HFF-Myc (cell line): ENCODE measurements at regions not wholly inside any gene's neighbourhood (a gene's known extent, or its start where the extent isn't known, plus 50 kb on each side); places are given as distances from the start of the nearest gene placed in this dataset.

ENCODE experiments used
- DNase-seq: peaks from one replicate; pipeline ENCODE4 v3.0.0-alpha.2; 2011; ENCODE audit warnings: low read depth; ENCODE audit errors: extremely low read depth
- H3K4me3 ChIP-seq: replicated peaks from 2 replicates; pipeline ENCODE4 v1.5.1; 2011; ENCODE audit warnings: low read depth, mild to moderate bottlenecking, control low read depth, low read length
- TF ChIP-seq, protein P1 (sequence below): IDR thresholded peaks from 2 replicates; pipeline ENCODE4 v1.5.1; 2012; ENCODE audit warnings: mild to moderate bottlenecking, low read depth, low read length, control low read depth; ENCODE audit errors: missing control alignments

DNA sequence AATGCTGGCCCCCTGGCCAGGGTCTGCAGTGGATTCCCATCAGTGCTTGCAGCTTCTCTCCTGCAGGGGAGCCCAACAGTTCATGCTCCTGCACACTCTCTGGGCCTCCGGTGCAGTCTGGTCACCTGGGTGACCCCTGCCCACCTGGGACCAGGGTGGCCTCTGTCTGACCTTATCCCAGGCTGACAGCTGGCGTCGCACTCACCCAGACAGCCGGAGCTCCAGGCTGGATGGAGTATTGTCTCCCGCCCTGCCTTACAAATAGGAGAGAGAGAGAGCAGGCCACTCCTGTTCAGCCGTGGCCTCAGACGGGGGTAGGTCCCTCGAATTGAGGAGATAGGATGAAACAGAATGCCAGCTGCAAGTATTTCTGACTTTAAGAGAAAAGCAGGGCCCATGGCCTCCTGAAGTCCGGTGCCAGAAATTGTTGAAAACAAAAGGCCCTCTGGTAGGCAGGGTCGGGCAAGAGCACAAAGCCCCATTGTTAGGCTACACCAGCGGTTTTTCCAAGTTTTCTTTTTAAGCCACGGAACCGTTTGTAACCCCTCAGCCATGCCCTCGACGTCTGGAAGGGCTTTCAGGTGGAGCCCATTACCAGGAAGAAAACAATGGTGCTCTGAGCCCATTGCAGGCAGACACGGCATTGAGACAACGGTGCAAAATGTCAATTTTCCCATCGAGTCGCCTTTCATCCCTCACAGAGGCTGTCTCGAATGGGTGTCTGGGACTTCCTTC is 258.4 kb downstream of the BCL11A start:
- DNase-seq, result no peak
- H3K4me3 ChIP-seq, result no peak overlapping the region
- TF ChIP-seq, protein P1, sequence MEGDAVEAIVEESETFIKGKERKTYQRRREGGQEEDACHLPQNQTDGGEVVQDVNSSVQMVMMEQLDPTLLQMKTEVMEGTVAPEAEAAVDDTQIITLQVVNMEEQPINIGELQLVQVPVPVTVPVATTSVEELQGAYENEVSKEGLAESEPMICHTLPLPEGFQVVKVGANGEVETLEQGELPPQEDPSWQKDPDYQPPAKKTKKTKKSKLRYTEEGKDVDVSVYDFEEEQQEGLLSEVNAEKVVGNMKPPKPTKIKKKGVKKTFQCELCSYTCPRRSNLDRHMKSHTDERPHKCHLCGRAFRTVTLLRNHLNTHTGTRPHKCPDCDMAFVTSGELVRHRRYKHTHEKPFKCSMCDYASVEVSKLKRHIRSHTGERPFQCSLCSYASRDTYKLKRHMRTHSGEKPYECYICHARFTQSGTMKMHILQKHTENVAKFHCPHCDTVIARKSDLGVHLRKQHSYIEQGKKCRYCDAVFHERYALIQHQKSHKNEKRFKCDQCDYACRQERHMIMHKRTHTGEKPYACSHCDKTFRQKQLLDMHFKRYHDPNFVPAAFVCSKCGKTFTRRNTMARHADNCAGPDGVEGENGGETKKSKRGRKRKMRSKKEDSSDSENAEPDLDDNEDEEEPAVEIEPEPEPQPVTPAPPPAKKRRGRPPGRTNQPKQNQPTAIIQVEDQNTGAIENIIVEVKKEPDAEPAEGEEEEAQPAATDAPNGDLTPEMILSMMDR, result no peak

- no peak overlapping the region for H3K4me3 ChIP-seq
- DNase-seq, result no peak
- TF ChIP-seq, protein P1, result no peak
Measured at GRCh38 chr2:60292242-60292641, 261.2 kb downstream of the BCL11A start.

GRCh38 chr2:60290509-60290908 is 262.9 kb downstream of the BCL11A start:
- DNase-seq, result no peak
- TF ChIP-seq, protein P1, result no peak
- H3K4me3 ChIP-seq, result no peak overlapping the region

GRCh38 chr2:60285626-60286316 is 267.7 kb downstream of the BCL11A start:
- TF ChIP-seq, protein P1, result no peak
- DNase-seq, result no peak
- no peak overlapping the region for H3K4me3 ChIP-seq

- TF ChIP-seq, protein P1, result no peak
- DNase-seq, result no peak
- no peak overlapping the region for H3K4me3 ChIP-seq
Measured at GRCh38 chr2:60283626-60284025, 269.8 kb downstream of the BCL11A start.

DNA sequence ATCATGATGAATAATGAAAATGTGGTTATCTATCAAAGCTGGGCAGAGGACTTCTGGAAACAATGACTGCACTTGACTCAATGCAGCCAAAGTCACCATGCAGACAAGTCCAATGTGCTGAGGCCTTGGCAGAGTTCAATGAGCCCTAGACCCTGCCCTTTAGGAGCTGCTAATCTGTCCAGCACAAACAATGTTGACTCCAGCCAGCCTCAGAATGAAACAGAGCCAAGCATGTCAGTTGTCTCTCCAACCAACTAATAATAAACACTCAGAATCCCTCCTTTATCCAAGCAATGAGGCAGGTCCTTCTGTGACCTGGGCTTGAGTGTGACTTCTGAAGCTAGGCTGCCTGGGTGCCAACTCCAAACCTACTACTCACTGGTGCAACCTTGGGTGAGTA is 270.6 kb downstream of the BCL11A start:
- DNase-seq, result no peak
- TF ChIP-seq, protein P1, result no peak
- H3K4me3 ChIP-seq, result no peak overlapping the region

GRCh38 chr2:60281730-60282129 is 271.7 kb downstream of the BCL11A start:
- TF ChIP-seq, protein P1, result no peak
- DNase-seq, result no peak
- H3K4me3 ChIP-seq, result no peak overlapping the region
